HepG2 (cell line): ENCODE measurements at regions not wholly inside any gene's neighbourhood (a gene's known extent, or its start where the extent isn't known, plus 50 kb on each side); places are given as distances from the start of the nearest gene placed in this dataset.

Experiments
- ATAC-seq: fragments of 200-7000 bp; cut with Tn5 transposase; 3 replicates; pipeline ENCODE4 v1.9.1; 2020; ENCODE audit warnings: mild to moderate bottlenecking, moderate library complexity
- BruUV-seq: library from RNA; stranded (reverse); fragments of 400-500 nt; replicated peaks from 2 replicates; lab custom pipeline; 2021; lab: Mats Ljungman, UMichigan
- CTCF ChIA-PET: fragments of 300-600 bp; formaldehyde crosslinking; extraction: SDS; loops from one replicate; lab custom pipeline; 2021; ENCODE audit warnings: low total read pairs, inconsistent platforms, low intra/inter-chr PET ratio; lab: Yijun Ruan, JAX
- POLR2A ChIA-PET: fragments of 350-600 bp; sonication (Branson Sonifier 250); formaldehyde crosslinking; loops from one replicate; lab custom pipeline; 2020; ENCODE audit warnings: antibody characterized with exemption, inconsistent platforms; lab: Yijun Ruan, JAX
- DNase-seq: peaks from one replicate; pipeline ENCODE4 v3.0.0-alpha.2; 2015; ENCODE audit warnings: low spot score
- FAIRE-seq: peaks from 3 replicates; lab custom pipeline; 2011; peaks lifted over from hg19 to GRCh38; lab: Jason Lieb, UNC
- H2AFZ ChIP-seq: one replicate; pipeline ENCODE4 v1.6.1; 2011; ENCODE audit warnings: low read length, inconsistent platforms
- H3K27ac ChIP-seq: fragments of 300-600 bp; 3 replicates; pipeline ENCODE4 v1.8.0; 2011; ENCODE audit warnings: mixed run types, mild to moderate bottlenecking, mixed read lengths, low read length, inconsistent platforms; ENCODE audit not compliant: insufficient read depth; ENCODE audit errors: extremely low read length
- H3K27me3 ChIP-seq, 2 experiments: fragments of 200-600 bp in 1 of 2; 2 replicates in 1 of 2; 3 replicates in 1 of 2; pipeline versions ENCODE4 v1.6.0 to v1.8.0; 2011; ENCODE audit warnings: low read length in 2 of 2, mild to moderate bottlenecking in 2 of 2, moderate library complexity in 2 of 2, inconsistent platforms in 1 of 2; ENCODE audit not compliant: insufficient read depth in 2 of 2, control insufficient read depth in 1 of 2
- H3K36me3 ChIP-seq, 2 experiments: fragments of 200-600 bp in 1 of 2; replicated peaks in 1 of 2; 2 replicates in 1 of 2; 3 replicates in 1 of 2; pipeline versions ENCODE4 v1.5.1 to v1.8.0; 2011; ENCODE audit warnings: low read length in 2 of 2, inconsistent platforms in 1 of 2; ENCODE audit not compliant: insufficient read depth in 2 of 2, control insufficient read depth in 1 of 2
- H3K4me1 ChIP-seq: 2 replicates; pipeline ENCODE4 v1.5.1; 2012; ENCODE audit warnings: low read length, inconsistent platforms; ENCODE audit not compliant: insufficient read depth
- H3K4me2 ChIP-seq: 2 replicates; pipeline ENCODE4 v1.6.0; 2011; ENCODE audit warnings: low read depth, low read length, inconsistent platforms
- H3K4me3 ChIP-seq, 3 experiments: fragments of 200-600 bp in 1 of 3; sonication (generic), shearing (Covaris generic) in 1 of 3; replicated peaks in 1 of 3; 2 replicates each; pipeline ENCODE4 v1.5.1; 2011 to 2016; ENCODE audit warnings: low read length in 3 of 3, inconsistent platforms in 2 of 3, low read depth in 2 of 3, mild to moderate bottlenecking in 2 of 3, control low read depth in 1 of 3, mixed read lengths in 1 of 3; ENCODE audit not compliant: insufficient read depth in 1 of 3
- H3K79me2 ChIP-seq: one replicate; pipeline ENCODE4 v1.6.1; 2011; ENCODE audit warnings: low read length, inconsistent platforms; ENCODE audit not compliant: insufficient read depth
- H3K9ac ChIP-seq: 2 replicates; pipeline ENCODE4 v1.6.0; 2011; ENCODE audit warnings: mild to moderate bottlenecking, low read depth, low read length, inconsistent platforms; ENCODE audit not compliant: insufficient read depth
- H3K9me3 ChIP-seq: 2 replicates; pipeline ENCODE4 v1.5.1; 2012; ENCODE audit warnings: mild to moderate bottlenecking, low read length
- H4K20me1 ChIP-seq: 2 replicates; pipeline ENCODE4 v1.6.0; 2011; ENCODE audit warnings: inconsistent platforms, mild to moderate bottlenecking, low read length, moderate library complexity; ENCODE audit not compliant: insufficient read depth
- ESRRA ChIP-seq: sonication (generic); formaldehyde crosslinking; IDR thresholded peaks from 2 replicates; pipeline ENCODE4 v1.5.1; 2020; ENCODE audit warnings: mild to moderate bottlenecking, low read depth, missing genetic modification reagents
- NCOA2 ChIP-seq: sonication (generic); formaldehyde crosslinking; IDR thresholded peaks from 2 replicates; pipeline ENCODE4 v1.8.0; 2022; ENCODE audit warnings: inconsistent platforms
- NRL ChIP-seq: sonication (generic); formaldehyde crosslinking; IDR thresholded peaks from 2 replicates; pipeline ENCODE4 v1.5.0; 2020; ENCODE audit warnings: missing genetic modification reagents, mild to moderate bottlenecking, moderate library complexity, borderline replicate concordance
- SMAD3 ChIP-seq: sonication (generic); formaldehyde crosslinking; IDR thresholded peaks from 2 replicates; pipeline ENCODE4 v1.4.0; 2020; ENCODE audit warnings: missing genetic modification reagents
- ZBTB26 ChIP-seq: IDR thresholded peaks from 2 replicates; pipeline ENCODE4 v1.6.1; 2016; ENCODE audit warnings: missing compliant biosample characterization, missing genetic modification reagents, borderline replicate concordance
- ZNF543 ChIP-seq: sonication (generic); formaldehyde crosslinking; IDR thresholded peaks from 2 replicates; pipeline ENCODE4 v1.4.0; 2020; ENCODE audit warnings: mild to moderate bottlenecking, missing genetic modification reagents
- ZSCAN9 ChIP-seq: IDR thresholded peaks from 2 replicates; pipeline ENCODE4 v1.6.1; 2016; ENCODE audit warnings: borderline replicate concordance
- WGBS: methylation state at CpG from one replicate; pipeline ENCODE4 v1.1.6; 2017; ENCODE audit warnings: low lambda C conversion rate; 5-methylcytosine and 5-hydroxymethylcytosine counted together
- in situ Hi-C: cut with HindIII; loops from 2 replicates; pipeline ENCODE4 v1.10.0; 2017; ENCODE audit warnings: low pct_unique_long_range_greater_than_20kb; ENCODE audit not compliant: extremely low pct_ligation_motif_present
- intact Hi-C: fragments of 100-400 bp; cut with micrococcal nuclease; formaldehyde crosslinking; loops from one replicate; pipeline ENCODE4 v1.10.0; 2022; ENCODE audit not compliant: unreplicated experiment
- TF ChIP-seq, protein P1 (sequence below): sonication (generic); formaldehyde crosslinking; IDR thresholded peaks from 2 replicates; pipeline ENCODE4 v1.4.0; 2020; ENCODE audit warnings: mild to moderate bottlenecking, missing genetic modification reagents
- TF ChIP-seq, protein P2 (sequence below): sonication (generic); formaldehyde crosslinking; IDR thresholded peaks from 2 replicates; pipeline ENCODE4 v1.4.0; 2020; ENCODE audit warnings: mild to moderate bottlenecking, low read depth, missing genetic modification reagents

DNA sequence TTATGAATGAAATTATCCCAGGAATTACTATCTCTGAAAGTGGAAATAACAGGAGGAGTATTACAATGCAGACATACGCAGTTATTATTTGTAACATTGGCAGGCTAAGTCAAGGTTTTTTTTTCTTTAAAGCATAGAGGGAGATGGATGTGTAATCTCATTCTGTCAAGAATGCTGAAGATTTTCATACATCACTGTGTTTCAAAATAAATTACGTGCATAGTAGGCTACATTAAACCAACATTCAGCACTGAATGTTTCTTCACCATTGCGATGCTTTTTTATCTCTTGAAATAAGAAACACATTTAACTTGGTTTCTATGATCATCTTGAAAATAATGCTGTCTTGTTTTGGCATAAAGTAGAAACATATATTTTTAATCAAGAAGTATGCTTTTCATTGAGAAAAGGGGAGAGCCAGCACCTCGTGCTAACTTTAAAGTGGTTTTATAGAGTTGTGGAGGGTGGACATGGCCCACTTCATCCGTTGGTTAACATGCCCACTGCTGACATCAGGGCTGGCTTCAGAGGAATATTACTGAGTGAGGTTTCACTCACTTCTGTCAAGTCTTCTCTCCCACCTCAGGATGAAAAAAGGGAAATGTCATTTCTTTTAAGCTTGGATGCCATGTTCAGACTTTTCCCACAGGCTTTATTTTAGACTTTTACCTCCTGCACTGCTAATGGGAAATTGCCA, 203.6 kb upstream of the MEF2C start:
- CTCF ChIA-PET, result no interaction called here
- intact Hi-C loops, result no loop called here

More for the DNA sequence above, 203.6 kb upstream of the MEF2C start:
- no peak overlapping the region for H3K9ac ChIP-seq
- WGBS, result under 1% methylated on average over 5 of the region's 5 CpGs
- ATAC-seq (no peak), FAIRE-seq (no peak), DNase-seq (no peak)
- H3K36me3 ChIP-seq, result no peaks in the 10 kb centered on the region
- TF ChIP-seq, protein P1, sequence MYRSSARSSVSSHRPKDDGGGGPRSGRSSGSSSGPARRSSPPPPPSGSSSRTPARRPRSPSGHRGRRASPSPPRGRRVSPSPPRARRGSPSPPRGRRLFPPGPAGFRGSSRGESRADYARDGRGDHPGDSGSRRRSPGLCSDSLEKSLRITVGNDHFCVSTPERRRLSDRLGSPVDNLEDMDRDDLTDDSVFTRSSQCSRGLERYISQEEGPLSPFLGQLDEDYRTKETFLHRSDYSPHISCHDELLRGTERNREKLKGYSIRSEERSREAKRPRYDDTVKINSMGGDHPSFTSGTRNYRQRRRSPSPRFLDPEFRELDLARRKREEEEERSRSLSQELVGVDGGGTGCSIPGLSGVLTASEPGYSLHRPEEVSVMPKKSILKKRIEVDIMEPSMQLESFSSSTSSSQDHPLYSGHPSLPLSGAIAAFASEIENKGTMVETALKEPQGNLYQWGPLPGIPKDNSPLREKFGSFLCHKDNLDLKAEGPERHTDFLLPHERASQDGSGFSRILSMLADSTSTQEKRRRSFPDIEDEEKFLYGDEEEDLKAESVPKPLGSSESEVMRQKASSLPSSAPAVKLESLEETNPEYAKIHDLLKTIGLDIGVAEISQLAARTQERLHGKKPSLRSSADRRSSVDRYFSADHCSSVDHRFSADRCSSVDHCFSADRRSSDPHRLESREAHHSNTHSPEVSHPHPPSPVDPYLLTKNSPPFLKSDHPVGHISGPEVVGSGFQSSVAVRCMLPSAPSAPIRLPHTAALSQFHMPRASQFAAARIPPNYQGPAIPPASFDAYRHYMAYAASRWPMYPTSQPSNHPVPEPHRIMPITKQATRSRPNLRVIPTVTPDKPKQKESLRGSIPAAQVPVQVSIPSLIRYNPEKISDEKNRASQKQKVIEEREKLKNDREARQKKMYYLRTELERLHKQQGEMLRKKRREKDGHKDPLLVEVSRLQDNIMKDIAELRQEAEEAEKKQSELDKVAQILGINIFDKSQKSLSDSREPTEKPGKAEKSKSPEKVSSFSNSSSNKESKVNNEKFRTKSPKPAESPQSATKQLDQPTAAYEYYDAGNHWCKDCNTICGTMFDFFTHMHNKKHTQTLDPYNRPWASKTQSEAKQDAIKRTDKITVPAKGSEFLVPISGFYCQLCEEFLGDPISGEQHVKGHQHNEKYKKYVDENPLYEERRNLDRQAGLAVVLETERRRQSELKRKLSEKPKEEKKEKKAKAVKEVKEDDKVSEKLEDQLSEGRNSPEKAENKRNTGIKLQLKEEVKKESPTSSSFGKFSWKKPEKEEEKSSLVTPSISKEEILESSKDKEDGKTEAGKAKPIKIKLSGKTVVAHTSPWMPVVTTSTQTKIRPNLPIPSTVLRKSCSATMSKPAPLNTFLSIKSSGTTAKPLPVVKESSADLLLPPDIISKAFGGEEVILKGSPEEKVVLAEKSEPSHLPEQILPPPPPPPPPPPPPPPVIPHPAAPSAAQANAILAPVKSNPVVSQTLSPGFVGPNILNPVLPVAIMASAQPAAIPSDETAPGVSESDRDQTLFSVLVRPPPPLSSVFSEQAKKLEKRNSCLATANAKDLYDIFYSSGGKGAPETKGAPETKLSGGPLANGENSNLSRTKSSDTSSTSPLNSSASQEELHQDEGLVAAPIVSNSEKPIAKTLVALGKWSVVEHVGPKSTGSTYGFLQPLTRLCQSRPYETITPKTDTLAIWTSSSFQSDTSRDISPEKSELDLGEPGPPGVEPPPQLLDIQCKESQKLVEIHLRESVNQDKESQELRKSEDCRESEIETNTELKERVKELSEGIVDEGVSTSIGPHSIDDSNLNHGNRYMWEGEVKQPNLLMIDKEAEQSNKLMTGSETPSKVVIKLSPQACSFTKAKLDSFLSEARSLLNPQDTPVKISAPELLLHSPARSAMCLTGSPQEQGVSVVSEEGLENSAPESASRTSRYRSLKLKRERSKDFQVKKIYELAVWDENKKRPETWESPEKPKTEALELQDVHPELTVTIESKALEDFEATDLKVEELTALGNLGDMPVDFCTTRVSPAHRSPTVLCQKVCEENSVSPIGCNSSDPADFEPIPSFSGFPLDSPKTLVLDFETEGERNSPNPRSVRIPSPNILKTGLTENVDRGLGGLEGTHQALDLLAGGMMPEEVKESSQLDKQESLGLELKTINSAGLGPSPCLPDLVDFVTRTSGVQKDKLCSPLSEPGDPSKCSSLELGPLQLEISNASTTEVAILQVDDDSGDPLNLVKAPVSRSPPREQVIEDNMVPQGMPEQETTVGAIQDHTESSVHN (CRISPR knock-in tag), result no peak
- no peak for TF ChIP-seq ZSCAN9 (CRISPR knock-in tag)
- TF ChIP-seq ZBTB26 (CRISPR knock-in tag), result no peak
- TF ChIP-seq NCOA2 (CRISPR knock-in tag), result no peak
- TF ChIP-seq SMAD3 (CRISPR knock-in tag), result no peak
- TF ChIP-seq ESRRA, result no peak
- TF ChIP-seq, protein P2, sequence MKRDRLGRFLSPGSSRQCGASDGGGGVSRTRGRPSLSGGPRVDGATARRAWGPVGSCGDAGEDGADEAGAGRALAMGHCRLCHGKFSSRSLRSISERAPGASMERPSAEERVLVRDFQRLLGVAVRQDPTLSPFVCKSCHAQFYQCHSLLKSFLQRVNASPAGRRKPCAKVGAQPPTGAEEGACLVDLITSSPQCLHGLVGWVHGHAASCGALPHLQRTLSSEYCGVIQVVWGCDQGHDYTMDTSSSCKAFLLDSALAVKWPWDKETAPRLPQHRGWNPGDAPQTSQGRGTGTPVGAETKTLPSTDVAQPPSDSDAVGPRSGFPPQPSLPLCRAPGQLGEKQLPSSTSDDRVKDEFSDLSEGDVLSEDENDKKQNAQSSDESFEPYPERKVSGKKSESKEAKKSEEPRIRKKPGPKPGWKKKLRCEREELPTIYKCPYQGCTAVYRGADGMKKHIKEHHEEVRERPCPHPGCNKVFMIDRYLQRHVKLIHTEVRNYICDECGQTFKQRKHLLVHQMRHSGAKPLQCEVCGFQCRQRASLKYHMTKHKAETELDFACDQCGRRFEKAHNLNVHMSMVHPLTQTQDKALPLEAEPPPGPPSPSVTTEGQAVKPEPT, result no peak
- no peak for TF ChIP-seq ZNF543
- no peak for TF ChIP-seq NRL
- BruUV-seq, result no TSS peak
- POLR2A ChIA-PET, result no interaction called here
- H3K27me3 ChIP-seq, result no peaks in the 10 kb centered on the region
- no peaks in the 10 kb centered on the region for H3K9me3 ChIP-seq
- no peaks in the 10 kb centered on the region for H3K4me1 ChIP-seq
- no peak overlapping the region for H3K27ac ChIP-seq
- in situ Hi-C loops, result no loop called here
- H3K4me3 ChIP-seq, result no peak overlapping the region
- no peaks in the 10 kb centered on the region for H4K20me1 ChIP-seq
- H3K4me2 ChIP-seq, result no peak overlapping the region
- no peak overlapping the region for H2AFZ ChIP-seq
- no peaks in the 10 kb centered on the region for H3K79me2 ChIP-seq
